Right lobe of liver (tissue), 4 donors: ENCODE measurements at regions not wholly inside any gene's neighbourhood (a gene's known extent, or its start where the extent isn't known, plus 50 kb on each side); places are given as distances from the start of the nearest gene placed in this dataset.

Source experiments
- CTCF ChIP-seq, 4 donors: fragments of 200-600 bp in 3 of 4; fragments of 450-650 bp in 1 of 4; IDR thresholded peaks; one replicate each; pipeline versions ENCODE4 v1.5.1 to v1.8.0; 2016 to 2022; ENCODE audit warnings: antibody characterized with exemption in 4 of 4, mild to moderate bottlenecking in 2 of 4
- POLR2A ChIP-seq: fragments of 450-650 bp; IDR thresholded peaks from one replicate; pipeline ENCODE4 v1.6.1; 2017; ENCODE audit warnings: antibody characterized with exemption, mild to moderate bottlenecking
- donor health status: DM: no; HTN: no; CAD: no.
- donor health status: DM: no; HTN: no; CAD: no.
- donor health status: DM: no; HTN: yes; CAD: no.

GRCh38 chr16:66014221-66014620 lies 352.3 kb upstream of the CDH5 start:
- TF ChIP-seq CTCF (IDR thresholded peaks at IDR 0.05) (no peak), POLR2A (no peak)
